ENCODE measurements at regions not wholly inside any gene's neighbourhood (a gene's known extent, or its start where the extent isn't known, plus 50 kb on each side); places are given as distances from the start of the nearest gene placed in this dataset.

DNA sequence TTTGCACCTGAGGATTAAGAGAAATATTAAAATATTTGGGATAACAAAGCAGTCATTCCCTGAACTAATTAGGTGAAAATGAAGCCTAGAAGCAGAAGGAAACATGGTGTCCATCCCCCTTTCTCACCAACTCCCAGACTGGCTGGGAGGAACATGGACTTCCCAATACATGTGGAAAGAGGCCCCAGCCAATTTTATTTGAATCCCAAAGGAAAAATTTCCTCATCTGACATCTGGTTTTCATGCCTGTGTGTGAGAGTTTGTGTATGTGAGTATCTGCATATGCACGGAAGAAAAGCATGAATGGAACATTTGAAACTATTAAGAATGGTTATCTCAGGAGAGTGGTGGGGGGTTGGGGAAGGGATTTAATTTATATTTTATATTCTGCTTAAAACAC lies 84.3 kb downstream of the COPS8 start:
- no peak for DNase-seq (ENCODE audit: low read depth in 4 of 4, low spot score in 1 of 4)

- no peak for DNase-seq (ENCODE audit: low read depth in 4 of 4, low spot score in 1 of 4)
Measured at GRCh38 chr2:237171396-237171795, 85.7 kb downstream of the COPS8 start.

DNA sequence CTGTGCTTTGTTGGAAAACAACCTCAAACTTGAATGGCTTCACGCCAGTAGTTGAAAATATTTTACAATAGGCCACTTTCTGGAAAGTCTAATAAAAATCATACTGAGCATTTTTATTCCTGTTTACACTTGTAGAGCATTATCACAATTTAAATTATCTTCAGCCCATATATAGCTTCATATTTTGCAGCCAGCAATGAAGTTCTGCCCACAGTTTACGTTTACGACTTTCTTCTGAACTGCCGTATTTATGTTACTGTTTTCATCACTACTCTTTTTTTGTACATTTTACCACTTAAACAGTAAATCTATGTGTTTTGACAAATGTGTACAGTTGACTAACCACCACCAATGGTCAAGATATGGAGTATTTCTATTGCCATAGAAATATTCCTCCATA lies 86.2 kb downstream of the COPS8 start:
- DNase-seq (ENCODE audit: low read depth in 4 of 4, low spot score in 1 of 4): no peak

DNA sequence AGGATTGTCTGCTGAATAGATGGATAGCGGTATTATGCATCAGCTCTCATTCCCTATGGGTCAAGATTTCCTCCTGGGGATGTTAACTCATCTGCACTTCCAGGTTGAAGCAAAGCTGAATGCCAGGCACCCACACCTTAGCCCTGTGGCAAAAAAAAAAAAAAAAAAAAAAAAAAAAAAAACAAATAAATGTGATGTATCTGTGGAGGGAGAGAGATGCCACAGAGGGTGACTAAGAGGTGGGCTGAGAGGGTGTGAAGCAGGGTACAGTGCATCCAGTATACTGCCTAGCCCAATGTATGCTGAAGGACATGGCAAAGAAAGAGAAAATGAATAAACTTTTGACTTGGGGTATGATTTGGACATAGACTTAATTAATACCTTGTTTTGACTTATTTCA lies 91.4 kb downstream of the COPS8 start:
- DNase-seq (ENCODE audit: low read depth in 4 of 4, low spot score in 1 of 4): no peak

GRCh38 chr2:237177986-237178385 lies 92.3 kb downstream of the COPS8 start:
- DNase-seq (ENCODE audit: low read depth in 4 of 4, low spot score in 1 of 4): no peak

DNA sequence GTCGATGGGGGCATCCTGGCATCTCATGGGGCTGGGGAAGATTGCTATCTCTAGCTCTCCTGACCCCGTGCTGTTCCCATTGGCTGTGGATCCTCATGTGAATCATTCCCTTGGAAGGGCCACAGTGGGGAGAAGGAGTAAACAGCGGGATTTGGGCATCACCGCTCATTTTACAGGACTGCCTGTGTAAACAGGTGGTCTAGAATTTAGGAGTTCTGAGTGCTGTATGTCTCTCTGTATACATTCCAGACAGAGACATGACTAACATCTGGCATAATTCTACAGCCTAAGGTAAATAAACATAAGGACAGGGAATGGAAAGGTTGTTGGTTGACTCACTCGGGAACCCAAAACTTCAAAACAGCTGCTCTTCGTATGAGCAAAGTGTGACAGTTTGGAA lies 92.7 kb downstream of the COPS8 start:
- no peak for DNase-seq (ENCODE audit: low read depth in 4 of 4, low spot score in 1 of 4)

DNA sequence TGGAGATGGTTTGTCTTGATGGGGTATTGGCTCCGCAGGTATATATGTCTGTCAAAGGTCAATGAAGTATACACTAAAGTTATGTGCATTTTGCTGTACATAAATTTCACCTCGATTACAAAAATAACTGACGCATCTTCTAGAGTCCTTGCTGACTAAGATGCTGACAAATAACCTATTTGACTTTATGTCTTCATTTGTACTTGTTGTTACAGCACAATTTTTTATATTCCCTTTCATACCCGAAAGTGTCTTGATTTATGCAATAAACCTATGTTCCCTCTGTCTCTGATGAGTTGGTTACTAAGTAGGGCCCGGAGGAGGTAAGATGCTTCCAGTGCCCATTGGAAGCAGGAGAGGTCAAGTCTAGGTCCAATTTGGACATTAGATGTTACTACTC lies 93.5 kb downstream of the COPS8 start:
- DNase-seq (ENCODE audit: low read depth in 4 of 4, low spot score in 1 of 4): no peak

- DNase-seq (ENCODE audit: low read depth in 4 of 4, low spot score in 1 of 4): no peak
Measured at GRCh38 chr2:237180187-237180586, 94.5 kb downstream of the COPS8 start.

GRCh38 chr2:237180987-237181386 lies 95.3 kb downstream of the COPS8 start:
- no peak for DNase-seq (ENCODE audit: low read depth in 4 of 4, low spot score in 1 of 4)

DNA sequence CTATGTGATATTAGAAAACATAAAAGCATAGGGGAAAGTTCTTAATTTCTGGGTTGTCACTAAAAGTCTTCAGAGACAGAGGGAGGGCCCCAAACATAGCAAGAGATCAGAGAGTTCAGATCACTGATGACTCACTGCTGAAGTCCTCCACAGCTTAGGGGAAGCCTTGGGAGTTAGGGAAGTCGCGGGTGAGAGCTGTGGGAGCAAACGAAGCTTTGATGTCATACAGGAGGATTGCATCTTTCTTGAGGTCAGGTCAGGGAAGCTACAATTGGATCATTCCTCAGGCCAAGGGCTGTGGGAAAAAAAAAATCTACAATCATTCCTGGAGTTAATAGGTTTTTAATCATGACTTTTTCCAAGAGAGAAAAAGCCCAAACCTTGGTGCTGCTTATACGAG lies 96.2 kb downstream of the COPS8 start:
- DNase-seq (ENCODE audit: low read depth in 4 of 4, low spot score in 1 of 4): no peak

DNA sequence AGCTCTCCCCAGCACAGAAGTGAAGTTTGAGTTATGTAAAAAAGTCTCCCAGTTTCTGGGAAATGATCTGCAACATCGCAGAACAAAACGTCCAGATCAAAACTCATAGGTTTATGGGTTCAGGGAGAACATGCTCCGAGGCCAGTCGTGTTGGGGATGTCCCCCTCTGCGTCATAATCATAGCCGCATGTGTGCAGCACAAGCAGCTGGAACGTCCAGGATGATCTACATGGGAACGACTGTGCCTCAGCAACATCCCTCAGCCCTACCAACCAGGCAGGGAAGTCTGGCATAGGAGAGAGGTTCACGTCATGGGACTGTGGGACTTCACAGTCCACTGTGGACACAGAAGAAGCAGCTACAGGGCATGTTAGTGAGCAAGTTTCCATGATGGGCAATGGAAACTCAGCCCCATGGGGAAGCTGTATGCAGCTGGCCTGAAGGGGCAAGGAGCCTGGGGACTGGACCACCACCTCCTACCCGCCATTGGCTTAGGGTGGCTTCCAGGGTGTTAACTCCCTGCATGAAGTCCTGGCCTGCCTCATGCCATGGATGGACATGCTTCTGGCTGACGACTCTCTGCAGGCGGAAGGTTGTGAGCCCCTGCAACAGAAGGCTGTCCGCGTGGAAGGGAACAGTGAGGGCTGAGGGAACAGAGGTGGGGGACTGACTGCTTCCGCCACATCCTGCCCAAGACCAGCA lies 96.9 kb downstream of the COPS8 start:
- DNase-seq (ENCODE audit: low read depth in 4 of 4, low spot score in 1 of 4): no peak

GRCh38 chr2:237184192-237184918 lies 98.7 kb downstream of the COPS8 start:
- no peak for DNase-seq (ENCODE audit: low read depth in 4 of 4, low spot score in 1 of 4)

GRCh38 chr2:237184919-237185552 lies 99.3 kb downstream of the COPS8 start:
- no peak for DNase-seq (ENCODE audit: low read depth in 4 of 4, low spot score in 1 of 4)

GRCh38 chr2:237185553-237185925 lies 99.8 kb downstream of the COPS8 start:
- no peak for DNase-seq (ENCODE audit: low read depth in 4 of 4, low spot score in 1 of 4)

DNA sequence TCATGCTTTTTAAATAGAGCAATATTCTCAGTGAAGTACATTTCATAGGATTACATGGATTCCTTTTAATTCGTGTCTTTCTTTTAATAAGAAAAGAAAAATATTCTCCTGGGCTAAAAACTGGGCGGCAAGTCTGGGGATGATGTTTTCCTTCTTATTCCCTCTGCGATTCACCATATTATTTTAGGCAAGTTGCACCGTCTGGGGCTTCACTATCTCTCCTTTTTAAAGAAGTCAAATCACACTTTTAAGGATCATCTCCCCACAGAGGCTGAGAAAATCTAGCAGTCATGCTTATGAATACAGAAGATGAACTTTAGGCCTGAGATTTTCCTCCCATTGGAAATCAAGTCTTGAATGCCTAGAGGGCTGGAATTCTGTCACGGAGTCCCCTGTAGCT lies 104.1 kb downstream of the COPS8 start:
- DNase-seq (ENCODE audit: low read depth in 4 of 4, low spot score in 1 of 4): no peak

GRCh38 chr2:237190966-237191713 lies 105.5 kb downstream of the COPS8 start:
- no peak for DNase-seq (ENCODE audit: low read depth in 4 of 4, low spot score in 1 of 4)

GRCh38 chr2:237191714-237192081 lies 106.0 kb downstream of the COPS8 start:
- no peak for DNase-seq (ENCODE audit: low read depth in 4 of 4, low spot score in 1 of 4)

- DNase-seq (ENCODE audit: low read depth in 4 of 4, low spot score in 1 of 4): no peak
Measured at GRCh38 chr2:237192881-237193280, 107.2 kb downstream of the COPS8 start.

- no peak for DNase-seq (ENCODE audit: low read depth in 4 of 4, low spot score in 1 of 4)
Measured at GRCh38 chr2:237193436-237193835, 107.7 kb downstream of the COPS8 start.

- no peak for DNase-seq (ENCODE audit: low read depth in 4 of 4, low spot score in 1 of 4)
Measured at GRCh38 chr2:237194081-237194480, 108.4 kb downstream of the COPS8 start.

GRCh38 chr2:237194906-237195305 lies 109.2 kb downstream of the COPS8 start:
- DNase-seq (ENCODE audit: low read depth in 4 of 4, low spot score in 1 of 4): no peak
